Esophagus muscularis mucosa (tissue), 4 donors: ENCODE measurements at regions not wholly inside any gene's neighbourhood (a gene's known extent, or its start where the extent isn't known, plus 50 kb on each side); places are given as distances from the start of the nearest gene placed in this dataset.

ENCODE experiments used
- EP300 ChIP-seq: sonication (generic); formaldehyde crosslinking; IDR thresholded peaks from one replicate; pipeline ENCODE4 v1.6.1; 2017; ENCODE audit warnings: antibody characterized with exemption
- POLR2A ChIP-seq: fragments of 450-650 bp; IDR thresholded peaks from one replicate; pipeline ENCODE4 v1.6.1; 2017; ENCODE audit warnings: antibody characterized with exemption, moderate library complexity, mild to moderate bottlenecking, low read depth
- TF ChIP-seq, protein P1 (sequence below), 3 experiments: fragments of 200-600 bp in 2 of 3; fragments of 450-650 bp in 1 of 3; sonication (generic) in 2 of 3; IDR thresholded peaks; one replicate each; pipeline ENCODE4 v1.5.1; 2017 to 2019; ENCODE audit warnings: antibody characterized with exemption in 3 of 3, mild to moderate bottlenecking in 2 of 3, moderate library complexity in 1 of 3

GRCh38 chr18:33826151-33826550 is 248.1 kb downstream of the ASXL3 start:
- no peak for TF ChIP-seq POLR2A
- TF ChIP-seq, protein P1, sequence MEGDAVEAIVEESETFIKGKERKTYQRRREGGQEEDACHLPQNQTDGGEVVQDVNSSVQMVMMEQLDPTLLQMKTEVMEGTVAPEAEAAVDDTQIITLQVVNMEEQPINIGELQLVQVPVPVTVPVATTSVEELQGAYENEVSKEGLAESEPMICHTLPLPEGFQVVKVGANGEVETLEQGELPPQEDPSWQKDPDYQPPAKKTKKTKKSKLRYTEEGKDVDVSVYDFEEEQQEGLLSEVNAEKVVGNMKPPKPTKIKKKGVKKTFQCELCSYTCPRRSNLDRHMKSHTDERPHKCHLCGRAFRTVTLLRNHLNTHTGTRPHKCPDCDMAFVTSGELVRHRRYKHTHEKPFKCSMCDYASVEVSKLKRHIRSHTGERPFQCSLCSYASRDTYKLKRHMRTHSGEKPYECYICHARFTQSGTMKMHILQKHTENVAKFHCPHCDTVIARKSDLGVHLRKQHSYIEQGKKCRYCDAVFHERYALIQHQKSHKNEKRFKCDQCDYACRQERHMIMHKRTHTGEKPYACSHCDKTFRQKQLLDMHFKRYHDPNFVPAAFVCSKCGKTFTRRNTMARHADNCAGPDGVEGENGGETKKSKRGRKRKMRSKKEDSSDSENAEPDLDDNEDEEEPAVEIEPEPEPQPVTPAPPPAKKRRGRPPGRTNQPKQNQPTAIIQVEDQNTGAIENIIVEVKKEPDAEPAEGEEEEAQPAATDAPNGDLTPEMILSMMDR (IDR thresholded peaks at IDR 0.05) = no peak
- TF ChIP-seq EP300 = no peak
